ENCODE measurements at regions not wholly inside any gene's neighbourhood (a gene's known extent, or its start where the extent isn't known, plus 50 kb on each side); places are given as distances from the start of the nearest gene placed in this dataset.

GRCh38 chr15:35698966-35699575 is 153.1 kb upstream of the DPH6 start:
- TF ChIP-seq POLR2AphosphoS5 (IDR thresholded peaks at IDR 0.05; ENCODE audit: low read depth, low read length) (no peak), TAF1 (IDR thresholded peaks at IDR 0.05; ENCODE audit: borderline replicate concordance, insufficient read depth, low read length) (no peak), FOXP2 (optimal IDR thresholded peaks at IDR 0.05; ENCODE audit: borderline replicate concordance, extremely low read depth, extremely low read length, insufficient read depth) (no peak), REST (IDR thresholded peaks at IDR 0.05; ENCODE audit: insufficient read depth in 1 of 2, low read depth in 2 of 2, low read length in 2 of 2) (no peak)

- TF ChIP-seq REST (IDR thresholded peaks at IDR 0.05; ENCODE audit: insufficient read depth in 1 of 2, low read depth in 2 of 2, low read length in 2 of 2) (no peak), TAF1 (IDR thresholded peaks at IDR 0.05; ENCODE audit: borderline replicate concordance, insufficient read depth, low read length) (no peak), FOXP2 (optimal IDR thresholded peaks at IDR 0.05; ENCODE audit: borderline replicate concordance, extremely low read depth, extremely low read length, insufficient read depth) (no peak), POLR2AphosphoS5 (IDR thresholded peaks at IDR 0.05; ENCODE audit: low read depth, low read length) (no peak), SIN3A (IDR thresholded peaks at IDR 0.05; ENCODE audit: borderline replicate concordance, insufficient read depth, low read length) (no peak)
These were observed 155.6 kb upstream of the DPH6 start for GRCh38 chr15:35701402-35702046.

GRCh38 chr15:35702946-35703495 is 157.1 kb upstream of the DPH6 start:
- TF ChIP-seq REST (IDR thresholded peaks at IDR 0.05; ENCODE audit: insufficient read depth in 1 of 2, low read depth in 2 of 2, low read length in 2 of 2) (no peak), SIN3A (IDR thresholded peaks at IDR 0.05; ENCODE audit: borderline replicate concordance, insufficient read depth, low read length) (no peak), POLR2AphosphoS5 (IDR thresholded peaks at IDR 0.05; ENCODE audit: low read depth, low read length) (no peak), TAF1 (IDR thresholded peaks at IDR 0.05; ENCODE audit: borderline replicate concordance, insufficient read depth, low read length) (no peak), FOXP2 (optimal IDR thresholded peaks at IDR 0.05; ENCODE audit: borderline replicate concordance, extremely low read depth, extremely low read length, insufficient read depth) (no peak)

GRCh38 chr15:35705030-35705883 is 159.3 kb upstream of the DPH6 start:
- TF ChIP-seq SIN3A (IDR thresholded peaks at IDR 0.05; ENCODE audit: borderline replicate concordance, insufficient read depth, low read length): no peak
- TF ChIP-seq REST (IDR thresholded peaks at IDR 0.05; ENCODE audit: insufficient read depth in 1 of 2, low read depth in 2 of 2, low read length in 2 of 2): no peak
- TF ChIP-seq TAF1 (IDR thresholded peaks at IDR 0.05; ENCODE audit: borderline replicate concordance, insufficient read depth, low read length): no peak
- no peak for TF ChIP-seq POLR2AphosphoS5 (IDR thresholded peaks at IDR 0.05; ENCODE audit: low read depth, low read length)
- TF ChIP-seq FOXP2 (optimal IDR thresholded peaks at IDR 0.05; ENCODE audit: borderline replicate concordance, extremely low read depth, extremely low read length, insufficient read depth): no peak
